ENCODE measurements at regions not wholly inside any gene's neighbourhood (a gene's known extent, or its start where the extent isn't known, plus 50 kb on each side); places are given as distances from the start of the nearest gene placed in this dataset.

DNA sequence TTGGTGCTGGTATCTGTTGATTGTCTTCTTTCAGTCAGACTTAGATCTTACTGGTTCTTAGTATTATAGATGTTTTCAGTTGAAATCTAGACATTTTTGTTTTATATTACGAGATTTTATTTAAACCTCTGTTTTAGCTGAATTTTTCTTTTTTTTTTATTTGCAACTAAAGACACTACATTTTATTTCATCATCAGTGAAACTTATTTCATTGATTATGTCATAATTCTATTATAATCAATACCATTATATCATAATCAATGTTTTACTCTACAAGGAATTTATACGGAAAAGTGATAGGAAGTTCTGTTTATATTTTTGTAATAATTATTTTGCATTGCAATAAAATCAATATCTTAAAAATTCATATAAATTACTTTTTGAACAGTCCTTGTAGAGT lies 477.4 kb upstream of the MDFIC2 start:
- no peak for DNase-seq

DNA sequence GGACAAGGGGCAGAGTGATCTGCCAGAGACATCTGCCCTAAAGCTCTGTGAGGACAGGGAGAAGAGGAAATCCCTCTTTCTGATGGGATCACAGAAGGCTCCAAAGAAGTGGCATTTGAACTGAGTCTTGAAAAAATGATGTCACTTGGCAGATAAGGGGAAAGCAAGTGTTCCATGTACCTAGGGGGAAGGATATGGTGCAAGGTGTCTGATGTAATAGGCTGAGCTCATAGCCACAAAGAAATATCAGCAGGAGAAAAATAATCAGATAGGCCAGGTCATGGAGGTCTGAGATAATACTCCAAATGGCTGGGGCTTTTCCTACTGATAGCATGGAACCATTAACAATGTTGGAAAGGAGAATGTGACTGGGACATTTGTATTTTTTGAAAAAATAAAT lies 468.4 kb upstream of the MDFIC2 start:
- DNase-seq = no peak

DNA sequence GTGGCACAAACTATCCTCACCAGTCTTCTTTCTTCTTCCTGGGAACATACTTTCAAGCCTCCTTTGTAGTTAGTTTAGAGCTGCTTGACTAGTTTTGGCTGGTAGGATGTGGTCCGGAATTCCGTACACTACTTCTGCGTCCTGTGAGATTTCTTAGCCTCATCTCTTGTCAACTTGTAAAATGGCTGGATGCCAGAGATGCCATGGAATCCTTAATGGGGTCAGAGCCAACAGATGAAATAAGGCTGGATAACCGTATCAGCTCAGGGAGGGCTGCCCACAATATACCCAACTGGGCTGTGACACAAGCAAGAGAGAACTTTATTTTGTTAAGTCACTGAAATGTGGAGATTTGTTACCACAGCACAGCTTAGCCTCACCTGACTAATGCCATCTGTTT lies 466.9 kb upstream of the MDFIC2 start:
- no peak for DNase-seq

DNA sequence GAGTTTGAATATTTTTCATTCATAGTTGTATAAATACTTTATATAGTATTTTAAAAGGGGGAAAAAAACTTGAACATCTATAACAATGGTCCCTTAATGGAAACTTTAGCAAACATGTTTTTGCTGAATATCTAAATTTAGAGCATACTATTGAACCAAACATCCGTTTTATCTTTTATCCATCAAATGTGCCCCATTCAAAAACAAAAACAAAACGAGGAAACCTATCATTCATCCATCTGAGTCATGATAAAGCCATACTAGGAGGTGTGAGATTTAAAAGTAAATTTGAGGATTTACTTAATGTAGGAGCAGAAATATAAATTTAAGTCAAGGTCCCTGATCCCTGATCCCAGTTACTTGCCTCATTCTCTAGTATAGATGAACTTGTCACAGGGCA lies 463.6 kb upstream of the MDFIC2 start:
- no peak for DNase-seq

DNA sequence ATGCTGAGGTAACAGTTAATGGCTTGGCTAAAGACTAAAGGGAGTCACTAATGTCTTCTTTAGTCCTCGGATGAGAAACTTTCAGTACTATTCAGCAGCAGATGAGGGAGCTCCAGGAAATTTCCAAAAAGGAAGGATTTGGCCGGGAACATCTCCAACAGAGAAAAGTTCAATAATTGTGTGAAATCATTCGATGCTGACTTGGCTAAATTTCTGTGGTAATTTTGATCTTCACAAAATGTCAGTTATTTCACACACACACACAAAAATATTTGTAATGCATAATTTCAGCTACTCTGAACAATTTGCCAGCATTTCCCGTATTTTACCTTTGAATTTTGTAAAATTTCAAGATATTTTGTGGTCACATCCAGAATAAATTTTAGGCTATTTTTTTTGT lies 462.8 kb upstream of the MDFIC2 start:
- no peak for DNase-seq

DNA sequence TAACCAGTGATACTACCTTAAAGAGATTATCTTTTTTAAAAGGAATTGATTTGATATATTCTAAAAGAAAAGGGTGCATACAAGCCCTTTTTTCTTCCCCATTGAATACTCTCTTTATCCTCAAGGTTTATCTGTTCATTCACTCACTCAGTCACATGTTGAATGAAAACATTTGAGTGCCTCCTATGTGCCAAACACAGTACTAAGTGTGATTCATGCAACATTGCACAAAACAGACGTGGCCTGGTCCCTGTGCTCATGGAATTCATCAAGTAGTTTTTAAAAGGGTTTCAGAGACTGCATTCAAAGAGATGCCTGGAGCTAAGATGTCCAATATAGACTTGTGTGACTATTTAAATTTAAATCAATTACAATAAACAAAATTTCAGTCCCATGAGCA lies 462.2 kb upstream of the MDFIC2 start:
- DNase-seq = no peak

DNA sequence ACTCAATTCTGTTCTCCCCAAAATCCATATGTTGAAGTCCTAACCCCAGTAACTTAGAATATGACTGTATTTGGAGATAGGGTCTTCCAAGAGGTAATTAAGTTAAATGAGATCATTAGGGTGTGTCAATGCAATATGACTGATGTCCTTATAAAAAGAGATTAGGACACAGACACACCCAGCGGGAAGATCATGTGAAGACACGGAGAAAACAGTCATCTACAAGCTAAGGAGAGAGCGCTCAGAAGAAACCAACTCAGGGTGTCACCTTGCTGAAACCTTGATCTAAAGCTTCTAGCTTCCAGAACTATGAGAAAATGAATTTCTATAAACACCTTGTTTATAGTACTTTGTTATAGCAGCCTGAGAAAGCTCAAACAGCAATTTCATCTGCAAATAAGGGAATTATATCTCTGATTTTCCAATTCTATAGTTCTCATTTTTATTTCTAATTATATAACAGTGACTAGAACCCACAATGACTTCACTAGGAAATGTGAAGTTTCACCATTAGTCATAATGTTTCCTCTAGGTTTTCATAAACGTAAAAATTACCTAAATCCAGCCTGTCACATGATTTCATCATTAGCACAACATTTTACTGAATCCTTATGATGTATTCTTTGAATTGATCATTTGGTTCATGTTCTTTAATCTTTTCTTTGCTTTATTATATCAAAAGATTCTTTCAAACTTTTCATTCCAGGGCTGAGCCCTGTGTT lies 459.1 kb upstream of the MDFIC2 start:
- DNase-seq = no peak

DNA sequence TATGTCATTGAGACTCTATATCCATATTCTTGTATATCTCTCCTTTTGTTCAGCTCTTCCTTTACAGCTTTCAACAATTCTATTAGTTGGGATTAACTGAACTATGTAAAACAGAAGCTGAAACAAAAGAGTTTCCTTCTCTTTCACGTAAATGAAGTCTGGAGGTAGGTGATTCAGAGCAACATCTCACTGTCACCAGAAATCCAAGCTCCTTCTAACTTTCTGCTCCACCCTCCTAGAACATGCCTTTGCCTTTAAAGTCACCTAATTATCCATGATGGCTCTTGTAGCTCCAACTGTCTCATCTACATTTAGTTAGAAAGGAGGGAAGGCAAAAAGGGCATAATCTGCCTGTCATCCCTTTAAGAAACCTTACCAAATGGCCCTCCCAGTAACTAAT lies 458.2 kb upstream of the MDFIC2 start:
- no peak for DNase-seq

DNA sequence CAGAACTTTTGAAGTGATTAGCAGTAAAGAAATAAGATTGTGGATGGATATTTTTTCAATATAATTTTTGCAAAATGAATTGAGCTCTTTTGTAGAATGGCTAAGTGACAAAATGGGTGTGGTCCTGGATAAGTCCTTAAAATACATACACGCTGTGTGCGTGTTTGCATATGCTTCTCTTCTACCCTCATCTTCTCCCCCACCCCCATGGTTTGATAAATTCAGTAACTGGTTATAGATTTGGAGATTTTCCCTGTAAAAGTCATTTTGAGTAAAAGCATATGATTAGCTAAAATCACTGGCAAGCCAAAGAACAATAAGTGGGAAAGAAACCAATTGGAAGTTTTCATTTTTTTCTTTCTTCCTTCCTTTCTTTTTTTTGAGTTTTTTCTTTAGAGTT lies 453.9 kb upstream of the MDFIC2 start:
- no peak for DNase-seq

DNA sequence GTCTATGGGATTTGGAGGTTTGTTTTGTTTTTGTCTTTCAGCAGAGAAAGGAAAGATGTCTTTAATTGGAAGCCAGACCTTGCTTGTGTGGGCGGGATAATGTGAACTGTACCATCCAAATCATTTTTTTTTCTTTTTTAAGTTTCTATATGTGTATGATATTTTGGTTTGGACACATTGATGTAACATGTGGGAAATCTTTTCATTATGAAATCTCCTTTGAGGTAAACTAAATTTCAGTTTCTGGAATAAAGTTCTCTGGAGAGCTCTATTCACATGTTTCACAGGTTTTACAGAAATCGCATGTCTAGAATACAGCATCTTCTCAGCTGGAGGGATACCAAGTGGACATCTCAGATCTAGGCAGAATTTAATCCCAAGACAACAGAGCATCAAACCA lies 451.5 kb upstream of the MDFIC2 start:
- no peak for DNase-seq

DNA sequence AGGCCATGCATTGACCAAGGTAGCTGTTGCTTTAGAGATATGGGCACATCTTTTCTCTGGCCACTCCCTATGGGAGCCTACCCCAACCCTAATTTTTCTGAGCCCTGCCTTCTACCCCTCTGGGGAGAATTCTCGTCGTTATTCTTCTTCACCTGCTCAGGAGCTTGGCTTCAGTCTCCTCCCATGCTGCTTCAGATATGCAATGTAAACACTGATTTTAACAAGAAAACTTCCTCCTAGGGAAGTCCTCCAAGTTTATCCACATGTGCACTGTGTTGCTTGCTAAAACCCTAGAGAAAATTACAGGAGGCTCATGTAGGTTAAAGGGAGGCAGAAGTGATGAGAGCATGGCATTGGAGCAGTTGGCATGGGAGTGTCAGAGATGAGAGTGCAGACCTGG lies 445.2 kb upstream of the MDFIC2 start:
- no peak for DNase-seq

DNA sequence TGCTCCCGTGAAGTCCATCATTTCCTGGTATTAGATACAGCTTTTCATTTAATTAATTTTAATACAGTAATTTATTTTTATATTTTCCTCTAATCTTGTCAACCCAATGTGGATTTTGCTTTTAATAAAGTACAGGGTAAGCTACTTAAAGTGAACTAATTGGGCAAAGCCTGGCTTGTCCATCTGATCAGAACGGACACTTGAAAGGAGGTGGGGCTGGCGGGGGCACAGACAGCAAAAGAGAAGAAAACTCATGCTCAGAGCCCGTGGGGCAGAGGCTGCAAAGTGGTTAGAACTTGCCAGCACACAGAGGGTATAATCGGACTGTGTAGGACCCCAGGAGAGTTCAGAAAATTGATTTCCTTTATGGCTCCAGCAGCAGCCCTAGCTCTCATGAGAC lies 443.1 kb upstream of the MDFIC2 start:
- no peak for DNase-seq

DNA sequence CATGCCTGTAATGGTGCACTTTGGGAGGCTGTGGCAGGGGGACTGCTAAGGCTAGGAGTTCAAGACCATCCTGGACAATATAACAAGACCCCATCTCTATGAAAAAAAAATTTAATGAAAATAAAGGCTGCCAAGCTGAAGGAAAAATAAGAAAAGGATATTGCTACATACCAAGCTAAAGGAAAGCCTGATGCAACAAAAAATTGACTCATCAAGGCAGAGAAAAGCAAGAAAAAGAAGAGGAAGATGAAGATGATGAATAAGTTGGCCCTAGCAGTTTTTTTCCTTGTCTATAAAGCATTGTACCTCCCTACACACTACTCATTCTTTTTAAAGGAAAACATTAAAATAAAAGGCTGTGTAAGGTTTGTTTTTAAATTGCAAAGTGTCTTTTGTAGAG lies 441.9 kb upstream of the MDFIC2 start:
- no peak for DNase-seq

DNA sequence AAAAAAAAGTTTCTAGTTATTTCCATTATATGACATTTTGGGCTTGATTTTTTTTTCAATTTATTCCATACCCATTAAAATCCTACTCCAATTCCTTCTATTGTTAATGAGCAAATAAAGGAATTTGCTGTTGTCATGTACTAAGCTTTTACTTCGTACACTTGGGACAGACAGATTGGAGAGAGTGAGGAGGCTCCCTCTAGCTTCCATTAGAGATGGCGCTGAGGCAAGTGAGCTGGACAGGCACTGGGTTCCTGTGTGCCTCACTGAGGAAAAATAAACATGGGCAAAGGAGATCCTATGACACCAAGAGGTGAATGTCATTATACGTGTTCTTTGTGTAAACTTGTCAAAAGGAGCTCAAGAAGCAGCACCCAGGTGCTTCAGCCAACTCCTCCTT lies 441.1 kb upstream of the MDFIC2 start:
- no peak for DNase-seq

DNA sequence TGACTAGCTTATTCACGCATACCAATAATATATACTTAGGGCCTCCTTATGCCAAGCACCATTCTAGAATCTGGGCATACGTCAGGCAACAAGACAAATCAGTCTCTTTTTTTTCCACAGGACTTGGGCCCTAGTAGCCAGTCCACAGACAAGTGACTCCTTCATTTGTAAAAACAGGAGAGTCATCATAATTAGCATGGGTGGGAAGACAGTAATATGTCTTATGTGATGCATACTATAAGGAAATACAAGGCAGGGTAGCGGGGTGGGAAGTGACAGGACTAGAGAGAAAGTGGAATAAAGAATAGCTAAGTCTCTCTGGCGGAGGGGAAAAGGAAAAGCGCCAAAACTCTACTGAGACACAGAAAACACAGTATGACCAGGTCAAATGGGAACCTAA lies 439.6 kb upstream of the MDFIC2 start:
- no peak for DNase-seq

DNA sequence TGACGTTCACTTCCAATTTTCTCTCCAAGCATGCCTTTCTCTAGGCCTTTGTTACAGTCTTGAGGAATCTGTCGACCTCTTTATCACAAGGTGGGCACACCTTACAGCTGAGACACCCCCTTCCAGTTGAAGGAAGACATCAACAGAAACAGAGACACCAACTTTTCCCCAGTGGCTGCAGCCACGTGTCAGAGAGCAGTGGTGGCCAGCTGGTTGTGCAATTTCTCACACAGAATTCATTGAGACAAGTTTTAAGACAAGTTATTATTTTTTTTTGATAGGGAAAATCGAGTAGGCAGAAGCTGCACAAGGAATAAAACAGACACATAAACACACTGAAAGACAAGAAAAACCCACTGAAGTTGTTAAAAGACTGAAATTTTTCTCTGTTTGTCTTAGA lies 436.7 kb upstream of the MDFIC2 start:
- DNase-seq = no peak

DNA sequence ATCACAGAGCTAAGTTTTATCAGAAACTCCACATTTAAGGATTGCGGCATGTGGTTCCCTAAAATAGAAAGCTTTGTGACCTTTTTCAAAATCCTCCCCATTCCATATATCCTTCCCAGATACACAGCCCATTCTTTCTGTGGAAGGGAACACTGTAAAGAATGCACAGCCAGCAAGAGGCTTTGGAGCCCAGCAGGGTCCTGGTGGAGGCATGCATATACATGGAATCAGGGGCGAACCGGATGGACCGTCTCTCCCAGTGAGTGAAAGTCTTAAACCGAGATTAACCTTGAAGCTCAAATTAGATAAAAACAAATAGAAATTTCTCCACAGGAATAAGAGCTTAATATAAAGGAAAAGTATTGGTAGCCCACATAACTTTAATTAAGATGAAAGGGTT lies 436.2 kb upstream of the MDFIC2 start:
- DNase-seq = no peak

DNA sequence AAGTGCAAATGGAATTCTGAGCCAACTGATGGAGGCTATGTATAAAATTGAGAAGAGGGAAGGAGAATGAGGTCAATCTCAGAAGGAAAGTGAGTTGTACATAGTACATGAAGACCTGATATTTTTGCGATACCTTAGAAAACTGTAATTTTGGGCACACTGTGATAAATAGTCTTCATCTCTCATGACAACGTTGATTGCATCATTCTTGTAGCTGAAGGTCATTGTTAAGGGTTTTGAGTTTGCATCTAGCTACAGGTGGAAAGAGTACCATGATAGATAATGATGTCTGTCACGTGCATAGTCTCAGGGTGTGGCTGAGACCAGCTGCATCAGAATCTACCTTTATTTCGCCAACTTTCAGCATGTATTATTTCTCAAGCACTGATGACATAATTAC lies 435.4 kb upstream of the MDFIC2 start:
- no peak for DNase-seq

DNA sequence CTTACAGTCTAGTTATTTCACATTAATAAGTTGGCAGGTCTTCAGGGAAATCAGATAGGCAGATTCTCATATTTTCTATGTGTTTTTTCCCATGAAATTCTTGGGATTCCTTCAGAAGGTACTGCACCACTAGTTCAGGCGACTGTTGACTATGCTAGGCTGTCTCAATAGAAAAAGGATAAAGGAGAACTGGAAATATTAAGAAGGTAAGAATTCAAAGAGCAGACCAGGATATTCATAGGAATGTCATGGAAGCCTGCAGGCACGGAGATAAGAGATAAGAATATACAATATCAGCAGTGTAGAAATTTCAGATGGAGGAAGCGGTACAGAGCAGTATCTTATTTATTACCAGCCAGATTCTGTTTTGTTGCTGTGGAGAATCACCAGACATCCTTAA lies 432.1 kb upstream of the MDFIC2 start:
- no peak for DNase-seq

DNA sequence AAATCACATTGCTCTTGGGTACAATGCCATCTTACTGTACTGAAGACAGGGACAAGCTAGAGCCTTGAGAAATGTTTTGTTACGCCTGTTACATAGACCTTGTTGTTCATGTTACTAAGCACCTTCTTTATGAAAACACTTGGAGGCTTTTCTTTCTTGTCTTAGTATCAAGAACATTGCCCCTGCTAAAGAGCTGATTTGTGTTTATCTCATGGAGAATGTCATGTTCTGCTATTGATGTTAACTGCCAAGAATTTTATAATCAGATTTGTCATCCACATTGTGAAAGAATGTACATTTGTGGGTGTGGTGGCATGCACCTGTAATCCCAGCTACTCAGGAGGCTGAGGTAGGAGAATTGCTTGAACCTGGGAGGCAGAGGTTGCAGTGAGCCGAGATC lies 431.3 kb upstream of the MDFIC2 start:
- no peak for DNase-seq

DNA sequence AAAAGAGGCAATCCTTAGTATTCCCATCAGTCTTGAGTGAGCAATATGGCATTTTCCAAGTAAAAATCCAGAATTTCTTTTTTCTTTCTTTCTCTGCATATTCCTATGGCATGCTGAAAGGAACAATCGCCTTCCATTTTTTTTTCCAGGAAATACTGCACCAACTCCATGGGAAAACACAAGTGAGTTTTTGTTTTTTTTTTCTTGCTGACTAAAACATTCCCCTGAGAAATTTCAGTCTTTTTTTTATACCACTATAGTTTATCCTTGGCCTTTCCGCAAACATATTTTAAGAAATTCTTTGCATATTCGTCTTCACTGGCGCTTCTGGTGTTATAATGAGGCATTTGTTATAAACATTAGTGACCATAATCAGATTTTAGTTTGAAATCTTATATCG lies 429.6 kb upstream of the MDFIC2 start:
- DNase-seq = no peak

DNA sequence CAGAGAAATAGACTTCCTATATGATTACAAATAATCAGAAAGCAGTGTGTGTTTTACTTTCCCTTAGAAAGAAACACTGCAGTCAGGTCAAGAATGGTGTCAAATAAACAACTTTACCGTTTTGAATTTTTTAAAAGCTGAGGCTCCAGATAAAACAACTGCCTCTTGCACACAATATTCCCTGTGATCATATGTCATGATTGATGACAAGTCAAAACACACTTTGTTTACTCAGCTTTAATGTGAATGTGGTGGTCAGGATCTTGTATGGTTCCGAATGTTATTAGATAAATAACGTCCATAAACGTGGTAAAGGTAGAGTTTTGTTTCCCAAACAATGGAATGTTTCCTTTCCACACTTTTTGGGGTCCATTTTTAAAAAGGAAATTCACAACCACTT lies 428.4 kb upstream of the MDFIC2 start:
- DNase-seq = no peak

DNA sequence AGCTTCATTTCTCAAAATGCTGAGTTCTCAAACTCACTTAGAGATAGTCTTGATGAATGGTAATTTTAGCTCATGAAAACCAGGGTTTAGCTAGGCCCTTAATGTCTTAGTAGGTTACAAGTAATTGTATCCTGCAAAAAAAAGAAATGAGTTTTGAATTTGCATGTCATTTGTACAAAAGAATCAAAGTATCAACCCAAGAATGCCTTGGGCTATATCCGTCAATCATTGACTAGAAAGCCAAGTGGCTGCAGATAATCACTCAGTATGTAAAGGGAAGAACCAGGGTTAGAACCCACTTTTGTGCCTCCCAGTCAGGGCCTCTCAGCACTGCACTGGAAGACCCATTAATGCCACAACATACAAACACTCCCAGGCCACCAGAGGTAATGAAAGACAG lies 427.6 kb upstream of the MDFIC2 start:
- DNase-seq = no peak

DNA sequence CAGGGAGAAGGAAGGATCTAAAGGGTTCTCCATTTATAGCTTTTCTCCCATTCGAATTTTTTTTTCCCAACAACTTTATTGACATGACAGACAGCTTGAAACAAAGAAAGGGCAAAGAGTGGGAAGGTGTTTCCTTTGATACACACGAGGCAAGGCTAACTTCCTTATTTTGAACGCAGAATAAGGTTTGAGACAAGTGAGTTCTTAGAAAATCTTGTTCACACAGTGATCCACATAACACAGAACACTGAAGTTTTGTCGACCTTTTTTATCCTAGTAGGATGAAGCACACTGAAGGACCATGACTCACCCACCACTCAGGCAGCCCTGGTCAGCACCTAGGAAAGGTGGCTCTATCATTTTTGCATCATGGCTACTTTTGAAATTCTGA lies 425.8 kb upstream of the MDFIC2 start:
- DNase-seq = no peak

DNA sequence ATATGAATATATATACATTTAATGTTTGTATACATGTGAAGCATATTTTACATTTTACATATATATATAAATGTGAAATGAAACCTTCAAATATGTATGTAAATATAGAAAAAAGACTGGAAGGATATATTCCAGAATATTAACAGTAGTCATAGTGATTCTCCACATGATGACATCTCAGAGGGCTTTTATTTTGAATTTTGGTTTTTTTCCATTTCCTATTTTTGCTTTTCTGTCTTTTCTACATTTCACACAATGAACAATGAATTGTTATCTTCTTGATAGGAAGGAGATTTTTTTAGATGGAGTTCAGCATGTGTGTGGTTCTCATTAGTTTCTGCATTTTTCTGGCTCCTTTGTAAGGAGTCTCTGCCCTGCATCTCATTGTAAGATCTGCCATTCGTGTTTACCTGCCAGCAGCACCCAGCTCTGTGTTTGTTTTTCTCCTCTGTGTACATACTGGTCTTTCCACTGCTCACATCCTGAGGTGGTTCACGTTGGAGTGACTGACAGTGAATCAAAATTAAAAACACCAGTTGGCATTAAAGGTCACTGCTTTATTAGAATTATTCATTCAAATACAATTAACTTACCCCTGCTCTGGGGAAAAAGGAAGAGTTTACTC lies 425.3 kb upstream of the MDFIC2 start:
- DNase-seq = no peak

All from activated CD8-positive, alpha-beta memory T cell treated with anti-CD3 and anti-CD28 coated beads for 24 hours (primary cell).